ENCODE measurements at regions not wholly inside any gene's neighbourhood (a gene's known extent, or its start where the extent isn't known, plus 50 kb on each side); places are given as distances from the start of the nearest gene placed in this dataset.

DNA sequence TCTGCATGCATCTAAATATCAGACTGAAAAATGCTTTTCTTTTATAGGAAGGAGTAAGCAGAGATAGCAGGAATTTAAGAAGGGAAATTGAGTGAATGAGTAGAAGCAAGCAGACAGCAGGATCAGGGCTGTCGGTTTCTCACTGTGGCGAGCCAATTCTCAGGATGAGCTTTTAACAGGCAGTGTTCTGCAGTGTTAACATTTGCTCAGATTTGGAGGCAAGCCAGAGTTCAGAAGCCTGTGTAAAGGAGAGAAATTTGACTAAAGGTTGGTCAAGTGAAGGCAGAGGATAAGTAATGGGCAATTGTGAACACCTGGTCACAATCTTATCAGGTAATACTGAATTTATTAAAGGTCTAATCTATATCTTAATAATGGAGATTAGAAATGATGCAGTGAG lies 133.3 kb upstream of the MAGEB16 start:
- TF ChIP-seq, protein P1, sequence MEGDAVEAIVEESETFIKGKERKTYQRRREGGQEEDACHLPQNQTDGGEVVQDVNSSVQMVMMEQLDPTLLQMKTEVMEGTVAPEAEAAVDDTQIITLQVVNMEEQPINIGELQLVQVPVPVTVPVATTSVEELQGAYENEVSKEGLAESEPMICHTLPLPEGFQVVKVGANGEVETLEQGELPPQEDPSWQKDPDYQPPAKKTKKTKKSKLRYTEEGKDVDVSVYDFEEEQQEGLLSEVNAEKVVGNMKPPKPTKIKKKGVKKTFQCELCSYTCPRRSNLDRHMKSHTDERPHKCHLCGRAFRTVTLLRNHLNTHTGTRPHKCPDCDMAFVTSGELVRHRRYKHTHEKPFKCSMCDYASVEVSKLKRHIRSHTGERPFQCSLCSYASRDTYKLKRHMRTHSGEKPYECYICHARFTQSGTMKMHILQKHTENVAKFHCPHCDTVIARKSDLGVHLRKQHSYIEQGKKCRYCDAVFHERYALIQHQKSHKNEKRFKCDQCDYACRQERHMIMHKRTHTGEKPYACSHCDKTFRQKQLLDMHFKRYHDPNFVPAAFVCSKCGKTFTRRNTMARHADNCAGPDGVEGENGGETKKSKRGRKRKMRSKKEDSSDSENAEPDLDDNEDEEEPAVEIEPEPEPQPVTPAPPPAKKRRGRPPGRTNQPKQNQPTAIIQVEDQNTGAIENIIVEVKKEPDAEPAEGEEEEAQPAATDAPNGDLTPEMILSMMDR (conservative IDR thresholded peaks at IDR 0.05 in 1 of 2, IDR thresholded peaks at IDR 0.05 in 1 of 2; ENCODE audit: low read depth in 1 of 2, low read length in 2 of 2) = no peak
- TF ChIP-seq EZH2 (IDR thresholded peaks at IDR 0.05; ENCODE audit: low read length, missing control alignments) = no peak
